Fibroblast of villous mesenchyme (primary cell): ENCODE measurements at regions not wholly inside any gene's neighbourhood (a gene's known extent, or its start where the extent isn't known, plus 50 kb on each side); places are given as distances from the start of the nearest gene placed in this dataset.

Source experiments
- DNase-seq: peaks from one replicate; pipeline ENCODE4 v3.0.0-alpha.2; 2010; ENCODE audit warnings: low read depth
- H3K4me3 ChIP-seq: 2 replicates; pipeline ENCODE4 v1.5.1; 2011; ENCODE audit warnings: low read depth, mild to moderate bottlenecking, low read length
- CTCF ChIP-seq: IDR thresholded peaks from 2 replicates; pipeline ENCODE4 v1.5.1; 2012; ENCODE audit warnings: low read depth, mild to moderate bottlenecking, low read length; ENCODE audit not compliant: insufficient read depth

GRCh38 chr14:59087711-59088110 lies 100.8 kb upstream of the DAAM1 start:
- no peak overlapping the region for H3K4me3 ChIP-seq

DNA sequence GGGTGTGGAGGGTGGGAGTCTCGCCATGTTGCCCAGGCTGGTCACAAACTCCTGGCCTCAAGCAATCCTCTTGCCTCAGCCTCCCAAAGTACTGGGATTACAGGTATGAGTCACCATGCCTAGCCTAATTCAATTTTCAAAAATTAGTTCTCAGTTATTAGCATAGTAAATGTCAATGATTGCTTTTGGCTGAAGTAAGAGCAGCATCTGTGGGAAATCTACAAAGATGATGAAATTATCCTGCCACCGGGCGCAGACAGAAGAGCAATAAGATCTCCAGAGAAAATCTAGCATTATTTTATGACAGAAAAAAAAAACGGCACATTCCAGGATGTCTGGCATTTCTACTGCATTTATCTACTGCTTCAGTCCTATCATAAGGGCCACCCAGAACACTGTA lies 97.9 kb upstream of the DAAM1 start:
- no peak overlapping the region for H3K4me3 ChIP-seq
- no peak for TF ChIP-seq CTCF
- DNase-seq, result no peak

More at GRCh38 chr14:59087711-59088110, 100.8 kb upstream of the DAAM1 start:
- no peak for DNase-seq
- TF ChIP-seq CTCF, result no peak

GRCh38 chr14:59091404-59091803 lies 97.1 kb upstream of the DAAM1 start:
- H3K4me3 ChIP-seq, result no peak overlapping the region
- TF ChIP-seq CTCF, result no peak
- no peak for DNase-seq

GRCh38 chr14:59091976-59092375 lies 96.5 kb upstream of the DAAM1 start:
- no peak for TF ChIP-seq CTCF
- H3K4me3 ChIP-seq, result no peak overlapping the region
- no peak for DNase-seq

DNA sequence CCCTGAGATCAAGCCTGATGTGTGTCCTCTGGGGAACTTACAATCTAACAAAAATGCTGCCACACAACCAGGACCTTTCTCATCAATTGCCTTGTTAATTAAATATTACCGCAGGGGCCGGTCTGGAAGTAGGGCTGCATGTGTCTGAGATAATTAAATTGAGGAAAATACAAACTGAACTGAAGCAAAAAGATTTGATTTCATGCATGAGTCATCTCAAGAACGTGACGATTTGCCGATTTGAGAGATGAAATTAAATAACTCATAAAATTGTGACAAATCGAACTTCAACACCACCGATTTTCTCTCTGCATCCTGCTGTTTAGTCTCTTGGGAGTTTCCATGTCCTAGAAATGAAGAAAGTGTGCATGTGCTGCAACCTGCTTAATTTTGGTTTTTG lies 94.6 kb upstream of the DAAM1 start:
- DNase-seq, result no peak
- no peak for TF ChIP-seq CTCF
- H3K4me3 ChIP-seq, result no peak overlapping the region

DNA sequence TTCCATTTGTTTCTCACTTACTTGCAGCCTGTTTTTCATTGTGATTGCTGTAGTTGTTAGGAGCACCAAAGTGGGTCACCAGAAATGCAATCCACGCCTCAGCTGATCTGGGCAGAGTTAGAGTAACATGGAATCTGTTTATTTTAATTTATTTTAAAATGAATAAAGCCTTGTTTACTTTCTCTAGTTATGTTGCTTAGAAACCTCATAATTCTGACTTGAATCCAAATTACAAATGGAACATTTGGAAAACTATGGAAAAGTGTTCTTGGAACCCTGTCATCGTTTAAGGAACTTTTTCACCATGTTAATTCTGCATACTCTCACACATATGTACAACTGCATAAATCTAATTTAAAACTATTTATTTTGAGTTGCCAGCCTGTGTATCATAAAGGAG lies 92.2 kb upstream of the DAAM1 start:
- no peak for DNase-seq
- TF ChIP-seq CTCF, result no peak

GRCh38 chr14:59097681-59098080 lies 90.8 kb upstream of the DAAM1 start:
- TF ChIP-seq CTCF, result no peak
- no peak overlapping the region for H3K4me3 ChIP-seq

More for the DNA sequence above, 92.2 kb upstream of the DAAM1 start:
- H3K4me3 ChIP-seq, result no peak overlapping the region

More at GRCh38 chr14:59097681-59098080, 90.8 kb upstream of the DAAM1 start:
- DNase-seq, result no peak
